ENCODE measurements at regions not wholly inside any gene's neighbourhood (a gene's known extent, or its start where the extent isn't known, plus 50 kb on each side); places are given as distances from the start of the nearest gene placed in this dataset.

GRCh38 chr4:137655302-137655701 lies 123.0 kb upstream of the PCDH18 start:
- H3K27ac Mint-ChIP-seq = no peak overlapping the region

DNA sequence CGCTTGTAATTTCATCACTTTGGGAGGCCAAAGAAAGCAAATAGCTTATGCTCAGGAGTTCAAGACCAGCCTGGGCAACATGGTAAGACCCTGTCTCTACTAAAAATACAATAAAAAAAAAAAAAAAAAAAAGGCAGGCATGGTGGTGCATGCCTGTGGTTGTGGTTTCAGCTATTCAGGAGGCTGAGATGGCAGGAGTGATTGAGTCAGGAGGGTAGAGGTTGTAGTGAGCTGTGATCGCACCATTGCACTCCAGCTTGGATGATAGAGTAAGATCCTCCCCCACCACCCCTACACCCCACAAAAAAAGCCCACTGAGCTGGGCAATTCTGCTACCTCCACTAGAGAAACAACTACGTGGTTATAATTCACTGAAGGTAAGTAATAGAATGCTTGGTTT lies 118.8 kb upstream of the PCDH18 start:
- TF ChIP-seq, protein P1, sequence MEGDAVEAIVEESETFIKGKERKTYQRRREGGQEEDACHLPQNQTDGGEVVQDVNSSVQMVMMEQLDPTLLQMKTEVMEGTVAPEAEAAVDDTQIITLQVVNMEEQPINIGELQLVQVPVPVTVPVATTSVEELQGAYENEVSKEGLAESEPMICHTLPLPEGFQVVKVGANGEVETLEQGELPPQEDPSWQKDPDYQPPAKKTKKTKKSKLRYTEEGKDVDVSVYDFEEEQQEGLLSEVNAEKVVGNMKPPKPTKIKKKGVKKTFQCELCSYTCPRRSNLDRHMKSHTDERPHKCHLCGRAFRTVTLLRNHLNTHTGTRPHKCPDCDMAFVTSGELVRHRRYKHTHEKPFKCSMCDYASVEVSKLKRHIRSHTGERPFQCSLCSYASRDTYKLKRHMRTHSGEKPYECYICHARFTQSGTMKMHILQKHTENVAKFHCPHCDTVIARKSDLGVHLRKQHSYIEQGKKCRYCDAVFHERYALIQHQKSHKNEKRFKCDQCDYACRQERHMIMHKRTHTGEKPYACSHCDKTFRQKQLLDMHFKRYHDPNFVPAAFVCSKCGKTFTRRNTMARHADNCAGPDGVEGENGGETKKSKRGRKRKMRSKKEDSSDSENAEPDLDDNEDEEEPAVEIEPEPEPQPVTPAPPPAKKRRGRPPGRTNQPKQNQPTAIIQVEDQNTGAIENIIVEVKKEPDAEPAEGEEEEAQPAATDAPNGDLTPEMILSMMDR (conservative IDR thresholded peaks at IDR 0.05) = no peak
- H3K27me3 Mint-ChIP-seq = no peaks in the 10 kb centered on the region
- no peaks in the 10 kb centered on the region for H3K36me3 Mint-ChIP-seq
- no peaks in the 10 kb centered on the region for H3K9me3 Mint-ChIP-seq
- peaks cover 7% of the 10 kb centered on the region for H3K4me1 Mint-ChIP-seq (ENCODE audit: unreplicated experiment)
- no peak overlapping the region for H3K4me3 Mint-ChIP-seq
- DNase-seq (ENCODE audit: extremely low spot score, unreplicated experiment) = no peak
- H3K27ac Mint-ChIP-seq = no peak overlapping the region

More at GRCh38 chr4:137655302-137655701, 123.0 kb upstream of the PCDH18 start:
- TF ChIP-seq, protein P1 (conservative IDR thresholded peaks at IDR 0.05) = no peak
- H3K4me3 Mint-ChIP-seq = no peak overlapping the region
- no peak for DNase-seq (ENCODE audit: extremely low spot score, unreplicated experiment)
- H3K9me3 Mint-ChIP-seq = peaks cover 5% of the 10 kb centered on the region
- H3K27me3 Mint-ChIP-seq = no peaks in the 10 kb centered on the region
- H3K36me3 Mint-ChIP-seq = no peaks in the 10 kb centered on the region
- peaks cover 24% of the 10 kb centered on the region for H3K4me1 Mint-ChIP-seq (ENCODE audit: unreplicated experiment)

- no peak for DNase-seq (ENCODE audit: extremely low spot score, unreplicated experiment)
- Mint-ChIP-seq H3K9me3 (no peaks in the 10 kb centered on the region), H3K4me1 (ENCODE audit: unreplicated experiment) (no peaks in the 10 kb centered on the region), H3K27me3 (no peaks in the 10 kb centered on the region), H3K4me3 (no peak overlapping the region), H3K36me3 (no peaks in the 10 kb centered on the region), H3K27ac (no peak overlapping the region)
- TF ChIP-seq, protein P1 (conservative IDR thresholded peaks at IDR 0.05) = no peak
These were observed 117.6 kb upstream of the PCDH18 start for GRCh38 chr4:137649711-137650450.

- Mint-ChIP-seq H3K36me3 (no peaks in the 10 kb centered on the region), H3K27ac (no peak overlapping the region), H3K27me3 (no peaks in the 10 kb centered on the region), H3K4me3 (no peak overlapping the region), H3K4me1 (ENCODE audit: unreplicated experiment) (no peaks in the 10 kb centered on the region), H3K9me3 (no peaks in the 10 kb centered on the region)
- DNase-seq (ENCODE audit: extremely low spot score, unreplicated experiment) = no peak
- TF ChIP-seq, protein P1 (conservative IDR thresholded peaks at IDR 0.05) = no peak
These were observed 116.2 kb upstream of the PCDH18 start for GRCh38 chr4:137648531-137648930.

GRCh38 chr4:137647375-137647774 lies 115.1 kb upstream of the PCDH18 start:
- H3K9me3 Mint-ChIP-seq = no peaks in the 10 kb centered on the region
- TF ChIP-seq, protein P1 (conservative IDR thresholded peaks at IDR 0.05) = no peak
- no peaks in the 10 kb centered on the region for H3K36me3 Mint-ChIP-seq
- no peaks in the 10 kb centered on the region for H3K27me3 Mint-ChIP-seq
- DNase-seq (ENCODE audit: extremely low spot score, unreplicated experiment) = no peak
- H3K27ac Mint-ChIP-seq = no peak overlapping the region
- no peak overlapping the region for H3K4me3 Mint-ChIP-seq
- no peaks in the 10 kb centered on the region for H3K4me1 Mint-ChIP-seq (ENCODE audit: unreplicated experiment)

Data from type B pancreatic cell (in vitro differentiated cells).